CD14-positive monocyte (primary cell): ENCODE measurements at regions not wholly inside any gene's neighbourhood (a gene's known extent, or its start where the extent isn't known, plus 50 kb on each side); places are given as distances from the start of the nearest gene placed in this dataset.

Experiments
- DNase-seq, 3 donors: peaks; one replicate each; pipeline ENCODE4 v3.0.0-alpha.2; 2011 to 2022
- H2AFZ ChIP-seq: 2 replicates; pipeline ENCODE4 v1.6.0; 2012; ENCODE audit warnings: mild to moderate bottlenecking, low read depth, low read length, inconsistent platforms; ENCODE audit not compliant: insufficient read depth, poor library complexity, severe bottlenecking
- H3K27ac ChIP-seq, 2 donors: 1 replicate in 1 of 2; 2 replicates in 1 of 2; pipeline ENCODE4 v1.5.1; 2012 to 2013; ENCODE audit warnings: low read length in 2 of 2, control low read depth in 1 of 2, inconsistent platforms in 1 of 2, low read depth in 1 of 2, mild to moderate bottlenecking in 1 of 2
- H3K27me3 ChIP-seq, 2 donors: one replicate each; pipeline versions ENCODE4 v1.6.0 to v1.6.1; 2011 to 2013; ENCODE audit warnings: low read length in 2 of 2; ENCODE audit not compliant: control insufficient read depth in 2 of 2, insufficient read depth in 2 of 2
- H3K36me3 ChIP-seq, 2 donors: replicated peaks in 1 of 2; 1 replicate in 1 of 2; 2 replicates in 1 of 2; pipeline versions ENCODE4 v1.5.1 to v1.6.1; 2012 to 2013; ENCODE audit warnings: low read length in 2 of 2, control low read depth in 1 of 2, inconsistent platforms in 1 of 2, mild to moderate bottlenecking in 1 of 2; ENCODE audit not compliant: insufficient read depth in 2 of 2, control insufficient read depth in 1 of 2
- H3K4me1 ChIP-seq, 2 donors: 1 replicate in 1 of 2; 2 replicates in 1 of 2; pipeline versions ENCODE4 v1.5.1 to v1.6.1; 2012 to 2013; ENCODE audit warnings: low read length in 2 of 2, control low read depth in 1 of 2, inconsistent platforms in 1 of 2, mild to moderate bottlenecking in 1 of 2, moderate library complexity in 1 of 2; ENCODE audit not compliant: insufficient read depth in 2 of 2, control insufficient read depth in 1 of 2
- H3K4me2 ChIP-seq: replicated peaks from 2 replicates; pipeline ENCODE3; 2012; ENCODE audit warnings: low read length, moderate library complexity, mild to moderate bottlenecking; ENCODE audit not compliant: poor library complexity, severe bottlenecking; ENCODE audit errors: extremely low read depth
- H3K4me3 ChIP-seq, 3 experiments: fragments of 200-600 bp in 1 of 3; sonication (generic) in 1 of 3; replicated peaks in 1 of 3; 1 replicate in 2 of 3; 2 replicates in 1 of 3; pipeline ENCODE4 v1.5.1; 2011 to 2013; ENCODE audit warnings: low read length in 3 of 3, mild to moderate bottlenecking in 3 of 3, control low read depth in 2 of 3, low read depth in 2 of 3, inconsistent platforms in 1 of 3, moderate library complexity in 1 of 3
- H3K79me2 ChIP-seq: 2 replicates; pipeline ENCODE4 v1.6.0; 2012; ENCODE audit warnings: mild to moderate bottlenecking, control low read depth, inconsistent platforms, low read length, moderate library complexity; ENCODE audit not compliant: insufficient read depth
- H3K9ac ChIP-seq: 2 replicates; pipeline ENCODE4 v1.6.0; 2017; ENCODE audit warnings: low read length, mild to moderate bottlenecking; ENCODE audit not compliant: insufficient read depth, poor library complexity, severe bottlenecking
- H3K9me3 ChIP-seq, 2 donors: replicated peaks in 1 of 2; 1 replicate in 1 of 2; 2 replicates in 1 of 2; pipeline versions ENCODE4 v1.5.1 to v1.6.1; 2012 to 2013; ENCODE audit warnings: low read length in 2 of 2, control low read depth in 1 of 2; ENCODE audit not compliant: control insufficient read depth in 1 of 2, insufficient read depth in 1 of 2
- H4K20me1 ChIP-seq: 2 replicates; pipeline ENCODE4 v1.6.0; 2012; ENCODE audit warnings: mild to moderate bottlenecking, low read length, control low read depth, moderate library complexity; ENCODE audit not compliant: insufficient read depth
- H3K27ac Mint-ChIP-seq, 7 donors: one replicate each; pipeline ENCODE4 v1.8.0; 2020; ENCODE audit warnings: mild to moderate bottlenecking in 7 of 7, mixed read lengths in 7 of 7, moderate library complexity in 6 of 7, inconsistent platforms in 2 of 7
- H3K27me3 Mint-ChIP-seq, 3 donors: one replicate each; pipeline ENCODE4 v1.8.0; 2021 to 2022; ENCODE audit warnings: low read depth in 3 of 3, mild to moderate bottlenecking in 3 of 3, mixed read lengths in 3 of 3, moderate library complexity in 3 of 3, inconsistent platforms in 1 of 3
- H3K36me3 Mint-ChIP-seq, 2 donors: one replicate each; pipeline ENCODE4 v1.8.0; 2020; ENCODE audit warnings: mixed read lengths in 2 of 2, inconsistent platforms in 1 of 2, mild to moderate bottlenecking in 1 of 2
- H3K4me1 Mint-ChIP-seq: one replicate; pipeline ENCODE4 v1.8.0; 2020; ENCODE audit warnings: mild to moderate bottlenecking, mixed read lengths
- H3K4me3 Mint-ChIP-seq, 2 donors: one replicate each; pipeline ENCODE4 v1.8.0; 2020; ENCODE audit warnings: mild to moderate bottlenecking in 2 of 2, mixed read lengths in 2 of 2, moderate library complexity in 1 of 2
- H3K9me3 Mint-ChIP-seq, 7 donors: one replicate each; pipeline ENCODE4 v1.8.0; 2020 to 2022; ENCODE audit warnings: mixed read lengths in 7 of 7, mild to moderate bottlenecking in 6 of 7, moderate library complexity in 6 of 7, inconsistent platforms in 2 of 7
- CTCF ChIP-seq: fragments of 200-600 bp; IDR thresholded peaks from one replicate; pipeline ENCODE4 v1.8.0; 2022; ENCODE audit warnings: antibody characterized with exemption, mild to moderate bottlenecking
- WGBS: methylation state at CpG from one replicate; pipeline ENCODE4 v1.1.5; 2013; ENCODE audit warnings: missing lambda C conversion rate; ENCODE audit not compliant: insufficient coverage; 5-methylcytosine and 5-hydroxymethylcytosine counted together
- intact Hi-C, 2 donors: fragments of 100-400 bp; cut with micrococcal nuclease; formaldehyde crosslinking; loops; one replicate each; pipeline versions ENCODE4 v1.15.0 to v1.15.1; 2023

GRCh38 chr3:117617906-117618305 is 908.3 kb downstream of the TUSC7 start:
- Histone ChIP-seq H3K9ac (no peak overlapping the region), H3K4me2 (no peak overlapping the region), H3K4me1 (no peaks in the 10 kb centered on the region), H3K4me3 (no peak overlapping the region), H3K36me3 (no peaks in the 10 kb centered on the region), H3K9me3 (no peaks in the 10 kb centered on the region), H3K27me3 (no peaks in the 10 kb centered on the region), H3K79me2 (no peaks in the 10 kb centered on the region), H4K20me1 (no peaks in the 10 kb centered on the region), H3K27ac (no peak overlapping the region), H2AFZ (no peak overlapping the region)
- Mint-ChIP-seq H3K27ac (no peak overlapping the region), H3K27me3 (peaks cover 0 to 4% (median 0%) of the 10 kb centered on the region in 3 donors), H3K9me3 (peaks cover 0 to 2% (median 0%) of the 10 kb centered on the region in 7 donors), H3K36me3 (no peaks in the 10 kb centered on the region), H3K4me1 (no peaks in the 10 kb centered on the region), H3K4me3 (no peak overlapping the region)
- TF ChIP-seq CTCF, result no peak
- intact Hi-C loops, result no loop called here
- DNase-seq, result no peak
- no CpG with 5 or more reads among the region's 1 CpG for WGBS

GRCh38 chr3:117618462-117618861 is 908.9 kb downstream of the TUSC7 start:
- Histone ChIP-seq H3K9ac (no peak overlapping the region), H3K36me3 (no peaks in the 10 kb centered on the region), H3K4me3 (no peak overlapping the region), H2AFZ (no peak overlapping the region), H3K27me3 (no peaks in the 10 kb centered on the region), H4K20me1 (no peaks in the 10 kb centered on the region), H3K79me2 (no peaks in the 10 kb centered on the region), H3K27ac (no peak overlapping the region), H3K4me1 (no peaks in the 10 kb centered on the region), H3K9me3 (no peaks in the 10 kb centered on the region), H3K4me2 (no peak overlapping the region)
- H3K27ac Mint-ChIP-seq, result no peak overlapping the region
- peaks cover 0 to 4% (median 0%) of the 10 kb centered on the region in 3 donors for H3K27me3 Mint-ChIP-seq
- no peaks in the 10 kb centered on the region for H3K36me3 Mint-ChIP-seq
- no peak for DNase-seq
- no CpG with 5 or more reads among the region's 1 CpG for WGBS
- H3K4me1 Mint-ChIP-seq, result no peaks in the 10 kb centered on the region
- intact Hi-C loops, result no loop called here
- no peak for TF ChIP-seq CTCF
- H3K4me3 Mint-ChIP-seq, result no peak overlapping the region
- peaks cover 0 to 2% (median 0%) of the 10 kb centered on the region in 7 donors for H3K9me3 Mint-ChIP-seq
